DMS 273 (cell line): ENCODE measurements at regions not wholly inside any gene's neighbourhood (a gene's known extent, or its start where the extent isn't known, plus 50 kb on each side); places are given as distances from the start of the nearest gene placed in this dataset.

Experiments
- DNase-seq: peaks from one replicate; lab custom pipeline; 2025; ENCODE audit not compliant: unreplicated experiment; lab: John Stamatoyannopoulos, UW

DNA sequence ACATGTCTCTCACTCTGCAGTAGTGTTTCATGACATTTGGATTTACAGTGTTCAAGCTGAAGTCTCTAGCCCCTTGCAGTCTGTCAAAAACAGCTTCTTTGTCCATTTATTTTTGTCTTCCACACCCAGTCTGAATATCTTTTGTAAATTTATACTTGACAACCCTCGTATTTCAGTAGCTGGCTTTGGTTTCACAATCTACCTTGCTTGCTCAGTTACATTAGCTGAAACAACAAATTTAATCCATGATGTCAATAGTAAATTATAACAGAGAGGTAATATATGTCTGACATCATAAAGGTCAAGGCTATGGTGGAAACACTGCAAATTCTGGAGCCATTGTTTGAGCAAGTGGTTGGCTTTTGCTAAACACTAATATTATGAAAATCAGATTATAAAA is 328.7 kb downstream of the MTX2 start:
- DNase-seq, result no peak

DNA sequence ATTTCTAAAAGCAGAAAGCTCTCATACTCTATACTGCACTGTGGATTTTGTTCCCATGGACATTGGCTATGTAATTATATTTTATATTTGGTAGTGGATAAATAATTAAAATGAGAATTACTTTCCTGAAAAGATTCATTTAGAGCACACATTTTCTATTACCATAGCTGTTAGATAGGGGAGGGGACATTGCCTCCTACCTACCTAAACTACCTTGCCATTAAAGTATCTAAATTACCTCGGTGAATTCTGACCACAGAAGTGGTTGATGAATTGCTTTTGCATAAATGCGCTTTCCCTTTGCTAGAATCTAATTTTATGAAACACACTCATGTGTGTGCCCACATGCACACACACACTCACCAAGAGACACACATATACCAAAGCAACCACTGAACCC is 329.1 kb downstream of the MTX2 start:
- DNase-seq, result no peak

DNA sequence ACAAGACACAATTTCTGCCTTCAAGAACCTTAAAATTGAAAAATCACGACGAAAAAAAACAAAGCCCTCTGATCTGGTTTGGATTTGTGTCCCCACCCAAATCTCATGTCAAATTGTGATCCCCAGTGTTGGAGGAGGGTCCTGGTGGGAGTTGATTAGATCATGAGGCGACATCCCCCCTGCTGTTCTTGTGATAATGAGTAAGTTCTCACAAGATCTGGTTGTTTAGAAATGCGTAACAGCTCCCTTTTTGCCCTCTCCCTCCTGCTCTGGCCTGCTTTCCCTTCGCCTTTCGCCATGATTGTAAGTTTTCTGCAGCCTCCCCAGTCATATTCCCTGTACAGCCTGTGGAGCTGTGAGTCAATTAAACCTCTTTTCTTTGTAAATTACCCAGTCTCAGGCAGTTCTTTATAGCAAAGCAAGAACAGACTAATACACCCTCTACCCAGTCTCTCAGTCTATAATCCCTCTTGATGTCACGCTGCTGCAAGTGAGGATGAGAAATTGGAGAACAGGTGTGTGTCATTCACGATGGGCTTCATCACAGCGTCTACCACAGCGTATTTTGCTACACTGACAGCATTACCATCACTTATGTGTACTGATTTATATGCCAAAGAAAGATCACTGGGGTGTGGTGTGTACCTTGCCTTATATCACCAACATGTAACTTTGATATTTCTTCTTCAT is 330.7 kb downstream of the MTX2 start:
- no peak for DNase-seq

DNA sequence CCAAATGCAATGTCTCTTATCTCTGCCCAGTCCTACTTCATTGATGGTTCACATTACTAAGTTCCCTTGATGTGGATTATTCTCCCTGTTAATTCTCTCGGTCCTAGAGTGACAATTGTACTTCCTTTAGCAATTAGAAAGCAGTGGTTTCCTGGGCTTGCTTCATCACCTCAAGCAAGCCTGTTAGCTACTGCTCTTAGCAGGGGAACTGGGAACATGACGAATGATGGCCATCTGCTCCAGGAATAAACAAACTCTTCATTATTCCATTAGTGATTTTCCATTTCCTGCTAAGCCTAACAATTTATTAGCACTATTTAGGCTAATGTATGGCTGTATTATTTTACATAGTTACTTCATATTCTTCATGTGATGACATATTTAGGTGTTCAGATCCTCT is 331.8 kb downstream of the MTX2 start:
- peak; percentile 47 for DNase-seq

DNA sequence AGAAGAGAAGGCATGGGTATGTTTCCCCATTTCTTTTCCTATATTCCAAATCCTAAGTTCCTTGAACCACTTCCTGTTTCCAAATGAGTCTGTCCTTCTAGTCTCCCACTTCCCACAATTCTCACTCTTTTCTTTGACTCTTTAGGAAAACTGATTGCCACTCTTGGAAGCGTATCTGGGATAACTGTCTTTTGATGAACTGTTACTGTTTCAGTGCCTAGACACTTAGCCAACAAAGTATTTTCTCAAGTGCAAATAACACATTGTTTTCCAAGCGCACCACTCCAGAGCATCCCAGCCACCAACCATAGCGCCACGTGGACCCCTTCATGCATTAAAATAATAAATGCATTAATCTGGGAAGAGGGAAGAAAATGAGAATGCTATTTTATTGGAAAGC is 342.8 kb downstream of the MTX2 start:
- no peak for DNase-seq

DNA sequence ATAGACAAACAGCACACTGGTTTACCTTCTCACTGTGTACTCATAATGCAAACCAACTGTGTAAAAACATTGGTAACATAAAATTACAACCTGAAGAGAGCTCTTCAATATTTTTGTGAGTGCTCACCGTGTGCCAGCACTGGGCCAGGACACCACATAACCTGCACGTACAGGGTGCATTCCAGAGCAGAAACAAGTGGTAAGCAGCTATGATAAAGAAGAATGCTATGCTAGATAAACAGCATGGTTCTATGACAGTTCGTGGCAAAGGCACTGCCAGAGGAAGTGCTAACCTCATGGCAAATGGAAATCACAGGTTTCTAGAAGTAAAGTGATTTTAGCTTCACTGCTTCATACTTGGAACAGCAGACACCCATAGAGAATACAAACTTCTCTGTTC is 343.5 kb downstream of the MTX2 start:
- no peak for DNase-seq

DNA sequence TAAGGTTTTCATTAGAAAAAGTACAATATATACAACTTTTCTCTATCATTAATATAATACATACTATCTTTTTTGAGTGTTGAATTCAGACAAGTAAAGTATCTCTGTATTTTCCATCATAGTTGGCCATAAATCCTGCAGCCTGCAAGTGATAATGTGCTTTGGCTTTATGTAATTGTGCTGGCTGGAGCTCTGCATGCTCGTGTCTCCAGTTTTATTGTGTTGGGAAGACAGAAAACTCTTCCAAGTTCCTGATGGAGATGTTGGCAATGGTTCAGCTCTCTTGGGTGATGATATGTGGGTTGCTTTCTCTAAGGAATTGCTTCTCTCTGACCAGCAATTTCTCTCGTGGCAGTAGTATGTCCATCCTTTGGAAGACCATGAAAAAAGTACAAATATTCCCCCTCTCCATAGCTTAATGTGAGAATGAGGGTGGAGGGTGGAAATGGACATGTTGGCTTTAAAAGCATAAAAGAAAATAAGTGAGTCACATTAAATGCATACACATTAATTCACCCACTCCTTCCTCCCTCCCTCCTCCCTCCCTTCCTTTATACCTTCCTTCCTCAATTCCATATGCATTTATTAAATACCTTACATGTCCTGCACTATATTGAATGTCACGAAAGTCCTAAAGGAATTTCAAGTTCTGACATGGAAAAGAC is 344.2 kb downstream of the MTX2 start:
- peak; percentile 14 for DNase-seq

DNA sequence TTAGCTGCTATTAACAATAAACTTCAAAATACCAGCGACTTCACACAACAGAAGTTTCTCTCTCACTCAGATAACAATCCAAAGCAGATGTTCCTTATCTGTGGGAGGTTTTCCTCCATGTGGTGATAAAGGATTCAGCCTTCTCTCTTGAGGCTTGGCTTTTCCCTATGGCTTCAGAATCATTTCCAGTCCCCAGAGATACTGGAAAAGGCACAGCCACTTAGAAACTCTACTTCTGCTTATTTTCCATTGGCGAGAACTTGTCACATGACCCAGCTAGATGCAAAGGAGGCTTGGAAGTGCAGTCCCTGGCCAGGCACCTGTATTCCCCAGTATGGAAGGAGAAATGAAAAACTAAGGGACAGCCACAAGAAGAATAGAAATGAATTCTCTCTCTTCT is 344.8 kb downstream of the MTX2 start:
- peak; percentile 35 for DNase-seq

DNA sequence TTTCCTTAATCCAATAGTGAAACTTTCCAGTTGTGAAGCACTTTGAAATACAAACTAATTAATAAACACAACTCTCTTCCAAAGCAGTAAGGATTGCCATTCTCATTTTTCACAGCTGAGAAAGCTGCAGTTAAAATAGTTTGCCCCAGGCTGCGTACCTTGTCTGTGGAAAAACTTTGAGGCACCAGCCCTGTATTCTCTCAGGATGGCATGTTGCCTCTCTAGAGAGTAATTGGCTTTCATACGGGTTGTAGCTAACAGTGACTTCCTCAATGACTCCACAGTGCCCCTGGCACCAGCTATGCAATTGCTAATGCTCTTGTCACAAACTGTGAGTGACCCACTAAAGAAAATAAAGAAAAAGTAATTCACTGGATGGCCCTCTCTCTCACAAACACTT is 345.7 kb downstream of the MTX2 start:
- no peak for DNase-seq

DNA sequence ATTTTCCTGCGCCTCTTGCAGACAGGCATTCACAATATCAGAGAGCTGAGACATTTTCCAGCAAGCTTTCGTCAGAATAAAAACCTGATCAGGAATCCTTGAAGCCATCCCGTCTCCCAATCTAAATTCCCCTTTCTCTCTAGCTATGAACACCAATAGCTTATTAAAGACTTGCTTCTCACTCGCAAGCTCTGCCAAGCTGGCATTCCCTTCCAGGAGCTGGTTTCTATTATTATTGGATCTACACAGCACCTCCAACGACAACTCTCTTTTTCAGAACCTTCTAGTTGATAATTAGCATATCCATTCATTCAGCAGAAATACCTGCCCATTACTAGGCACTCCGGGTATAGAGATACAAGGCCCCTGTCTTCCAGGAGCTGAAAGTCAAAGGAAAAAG is 350.3 kb downstream of the MTX2 start:
- DNase-seq, result no peak

DNA sequence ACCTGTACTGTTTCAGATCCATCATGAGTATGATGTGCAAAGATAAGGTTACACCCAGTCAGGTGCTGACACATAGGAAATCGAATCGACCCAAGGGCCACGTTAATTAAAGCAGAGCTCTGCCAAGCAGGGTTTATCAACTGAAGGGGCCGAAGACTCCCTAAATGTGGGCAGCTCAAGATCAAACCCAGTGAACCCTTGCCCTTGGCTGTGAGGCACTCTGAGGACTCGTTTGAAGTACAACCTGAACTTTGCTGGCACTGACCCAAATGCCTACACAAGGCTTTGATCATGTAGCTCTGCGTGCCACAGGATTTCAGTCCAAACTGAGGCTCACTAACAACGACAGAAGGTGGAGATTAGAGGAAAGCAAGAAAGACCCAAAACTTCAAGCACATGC is 352.1 kb downstream of the MTX2 start:
- DNase-seq, result no peak

DNA sequence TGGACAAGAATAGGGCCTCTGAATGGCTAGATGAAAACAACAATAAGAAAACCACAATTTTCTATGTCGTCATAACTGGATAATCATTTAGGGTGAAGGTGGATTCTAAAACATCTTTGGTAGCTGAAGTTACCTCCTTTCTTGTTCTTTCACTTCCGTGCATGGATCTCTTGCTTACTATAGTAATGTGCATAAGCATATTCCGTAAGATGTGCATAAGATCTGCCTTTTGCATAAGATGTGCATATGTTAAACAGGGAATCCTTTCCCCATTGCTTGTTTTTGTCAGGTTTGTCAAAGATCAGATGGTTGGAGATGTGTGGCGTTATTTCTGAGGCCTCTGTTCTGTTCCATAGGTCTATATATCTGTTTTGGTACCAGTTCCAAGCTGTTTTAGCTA is 353.6 kb downstream of the MTX2 start:
- DNase-seq, result no peak

DNA sequence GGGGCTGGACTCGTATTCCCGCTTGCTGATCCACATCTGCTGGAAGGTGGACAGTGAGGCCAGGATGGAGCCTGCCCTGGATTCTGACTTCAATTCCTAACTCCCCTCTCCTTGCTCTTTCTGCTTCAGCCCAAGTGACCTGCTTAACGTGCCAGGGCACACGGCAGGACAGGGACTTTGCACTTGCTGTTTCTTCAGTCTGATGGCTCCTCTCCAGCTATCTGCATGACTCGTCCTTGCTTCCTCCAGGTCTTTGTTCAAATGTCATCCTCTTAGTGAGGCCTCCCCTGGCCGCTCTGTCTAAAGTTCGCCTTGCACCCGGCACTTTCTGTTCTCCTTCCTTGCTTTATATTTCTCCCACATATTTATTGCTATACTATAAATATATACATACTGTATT is 357.6 kb downstream of the MTX2 start:
- DNase-seq, result no peak

DNA sequence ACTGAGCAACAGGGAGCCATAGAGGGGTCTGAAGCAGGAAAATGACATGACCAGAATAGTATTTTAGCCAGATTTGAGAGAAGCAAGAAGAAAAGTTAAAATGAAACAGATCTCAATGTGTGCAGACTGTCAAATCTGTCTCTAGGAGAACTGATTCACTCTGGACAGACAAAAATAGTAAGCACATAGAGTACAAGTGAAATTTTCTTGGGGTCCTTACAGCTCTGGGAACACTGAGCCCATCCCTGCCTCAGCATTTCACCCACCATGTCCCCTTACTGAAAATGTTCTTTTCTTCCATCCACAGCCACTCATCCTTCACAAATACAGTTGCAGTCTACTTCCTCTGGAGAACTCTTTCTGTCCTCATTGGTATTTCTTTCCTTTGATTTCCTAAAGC is 359.2 kb downstream of the MTX2 start:
- DNase-seq, result no peak

DNA sequence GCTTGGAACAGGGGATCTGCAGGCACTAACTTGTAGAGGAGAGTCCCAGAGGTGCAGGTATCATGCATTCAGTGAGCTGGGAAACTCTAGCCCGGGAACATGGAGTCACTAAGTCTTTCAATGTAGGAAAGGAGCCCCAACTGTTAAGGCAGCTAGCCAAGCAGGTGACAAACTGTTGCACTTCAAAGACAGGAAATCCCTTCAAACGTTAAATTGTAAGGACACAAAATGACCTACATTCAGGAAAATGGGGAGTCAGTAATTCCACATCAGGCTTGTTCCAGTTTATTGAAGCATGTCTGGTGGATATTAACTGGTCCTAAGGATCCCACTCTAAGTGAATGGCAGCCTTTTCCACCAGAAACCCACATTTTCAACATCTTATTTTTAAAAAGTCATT is 364.5 kb downstream of the MTX2 start:
- no peak for DNase-seq

DNA sequence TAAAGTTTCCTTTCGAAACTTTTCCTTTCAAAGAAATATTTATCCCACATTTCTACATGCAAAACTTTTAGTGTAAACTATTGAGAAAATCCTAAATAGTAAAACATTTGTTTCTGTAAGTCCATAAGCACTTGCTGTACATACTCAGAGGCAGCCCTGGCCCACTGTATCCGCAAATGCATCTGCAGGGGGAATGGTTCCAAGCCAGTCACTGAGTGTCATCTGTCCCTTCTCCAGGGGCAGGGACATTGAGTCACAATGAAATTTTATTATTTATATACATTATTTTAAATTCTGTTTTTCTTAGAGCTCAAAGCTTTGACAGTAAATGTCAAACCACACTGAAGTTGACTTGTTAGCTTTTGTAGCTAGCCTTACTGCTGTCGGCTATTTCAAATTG is 367.2 kb downstream of the MTX2 start:
- no peak for DNase-seq

DNA sequence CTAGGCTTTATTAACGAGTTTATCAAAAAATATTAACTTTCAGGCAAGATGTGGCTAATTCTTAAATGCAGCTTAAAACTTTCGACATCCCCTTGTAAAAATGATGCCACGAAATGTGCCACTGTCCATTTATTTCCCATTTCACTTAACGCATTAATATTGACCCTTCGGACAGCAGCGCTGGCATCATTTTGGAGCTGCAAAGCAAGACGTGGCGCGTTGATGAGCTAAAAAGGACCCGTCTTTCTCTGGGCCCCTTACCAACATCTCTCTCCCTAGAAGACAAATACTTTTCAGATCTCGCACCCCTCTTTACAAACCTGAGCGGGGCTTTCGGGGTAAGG is 367.9 kb downstream of the MTX2 start:
- no peak for DNase-seq

DNA sequence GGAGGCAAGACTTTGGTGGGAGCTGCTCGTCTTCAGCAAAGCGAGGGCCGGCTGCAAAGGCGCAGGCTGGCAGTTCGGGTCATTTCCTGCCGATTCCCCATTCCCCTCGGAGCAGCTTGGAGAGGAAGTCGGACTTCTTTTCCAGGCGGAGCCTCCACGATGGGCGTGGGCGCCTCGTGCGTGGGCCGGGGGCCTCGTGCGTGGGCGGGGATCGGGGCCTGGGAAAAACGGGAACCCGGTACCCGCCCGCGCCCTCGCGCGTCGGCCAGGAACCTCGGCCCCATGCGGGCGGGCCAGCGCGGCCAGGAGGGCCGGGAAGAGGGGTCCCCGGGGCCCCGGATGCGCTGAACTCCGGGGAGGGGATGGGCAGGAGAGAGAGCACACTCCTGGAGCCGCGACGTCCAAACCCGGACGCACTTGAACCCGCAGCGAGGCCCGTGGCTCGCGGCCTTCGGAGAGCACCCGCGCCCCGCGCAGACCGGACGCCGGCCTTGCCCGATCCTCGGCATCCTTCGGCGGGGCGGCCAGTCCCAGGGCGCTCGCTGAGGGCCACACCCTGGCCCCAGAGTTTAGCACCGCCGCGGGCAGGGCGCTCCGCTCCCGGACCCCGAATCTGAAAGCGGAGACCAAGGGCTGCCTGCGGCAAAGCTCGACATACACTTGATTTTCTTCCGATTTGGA is 368.4 kb downstream of the MTX2 start:
- peak; percentile 70 for DNase-seq

DNA sequence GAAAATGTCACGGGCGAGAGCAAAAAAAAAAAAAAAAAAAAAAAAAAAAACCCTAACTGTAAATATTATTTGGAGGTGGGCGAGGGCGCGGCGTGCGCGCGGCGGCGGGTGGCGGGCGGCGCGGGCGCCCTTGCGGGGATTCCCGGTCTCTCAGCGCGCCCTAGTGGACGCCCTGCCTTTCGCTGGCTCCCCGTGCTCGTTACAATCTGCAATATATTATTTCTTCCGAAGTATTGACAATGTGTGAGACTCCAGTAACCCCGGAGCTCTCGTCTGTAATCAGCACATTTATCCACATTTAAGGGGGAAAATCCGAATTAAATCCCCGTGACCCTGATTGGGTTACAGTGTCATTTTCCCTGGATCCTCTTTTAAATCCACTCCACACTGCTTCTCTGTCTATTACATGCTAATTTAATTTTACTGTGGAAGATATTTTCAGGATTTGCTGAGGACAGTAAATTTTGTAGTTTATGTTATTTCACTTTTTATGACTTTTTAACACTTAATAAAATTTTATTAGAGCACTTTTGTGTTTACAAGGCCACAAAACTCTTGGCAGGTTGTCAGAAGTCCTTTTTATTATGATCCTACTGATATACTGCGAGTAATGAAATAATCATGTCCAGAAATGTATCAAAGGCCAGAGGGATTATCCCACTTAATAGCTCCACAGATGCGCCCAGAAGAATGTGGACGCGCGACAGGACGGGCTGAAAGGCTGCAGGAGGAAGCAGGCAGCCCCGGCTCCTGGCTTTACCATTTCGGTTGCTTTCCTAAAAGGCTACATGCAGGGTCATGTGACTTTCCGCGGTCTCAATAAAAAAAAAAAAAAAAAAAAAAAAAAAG is 369.1 kb downstream of the MTX2 start:
- peak; percentile 86 for DNase-seq

DNA sequence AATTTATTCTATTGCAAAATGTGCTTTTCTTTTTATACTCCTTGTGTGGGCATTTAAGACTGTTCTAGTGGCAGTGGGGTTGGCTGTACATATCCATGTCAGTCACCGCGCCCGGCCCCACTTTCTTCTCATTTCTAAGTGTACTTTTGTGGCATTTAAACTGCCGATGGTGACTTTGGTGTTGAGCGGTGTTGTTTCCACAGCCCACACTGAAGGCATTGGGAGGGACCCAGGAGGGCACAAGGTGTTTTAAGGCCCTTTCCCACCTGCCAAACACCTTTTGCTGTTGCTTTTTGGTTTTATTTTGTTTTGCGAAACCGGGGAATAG is 369.7 kb downstream of the MTX2 start:
- DNase-seq, result no peak

DNA sequence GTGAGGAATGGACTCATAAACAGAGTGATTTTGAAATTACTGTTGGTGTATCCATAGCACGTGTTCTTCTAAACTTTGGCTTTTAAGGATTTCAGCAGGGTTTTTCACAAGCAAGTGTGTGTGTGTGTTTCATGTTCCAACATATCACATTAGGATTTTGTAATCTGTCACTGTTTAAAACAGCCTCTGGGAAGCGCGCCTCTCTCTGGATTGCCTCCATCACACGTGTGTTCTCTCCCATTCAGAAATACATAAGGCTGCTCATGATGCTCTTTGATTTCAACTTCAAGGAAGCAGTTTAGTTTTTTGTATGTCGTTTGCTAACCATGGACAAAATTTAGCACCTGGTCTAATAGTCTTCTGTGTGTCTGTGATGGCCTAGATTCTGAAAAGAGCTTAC is 370.4 kb downstream of the MTX2 start:
- DNase-seq, result no peak

DNA sequence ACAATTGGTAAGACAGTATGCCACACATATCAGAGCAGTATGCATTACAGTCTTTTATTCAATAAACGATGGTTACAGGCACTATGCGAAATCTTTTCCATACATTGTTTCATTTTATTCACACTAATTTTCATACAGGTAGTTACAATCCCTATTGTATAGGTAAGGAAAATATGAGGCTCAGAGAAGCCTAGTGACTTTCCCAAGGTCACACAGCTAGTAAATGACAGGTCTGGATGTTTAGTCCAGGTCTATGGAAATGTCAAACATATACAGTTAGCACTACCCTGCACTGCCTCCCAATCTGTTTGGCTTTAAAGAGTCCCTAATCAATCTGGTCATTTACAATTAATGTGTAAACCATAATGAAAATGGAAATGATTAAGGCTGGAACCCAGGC is 372.2 kb downstream of the MTX2 start:
- DNase-seq, result no peak
